Naive thymus-derived CD4-positive, alpha-beta T cell (primary cell): ENCODE measurements at regions not wholly inside any gene's neighbourhood (a gene's known extent, or its start where the extent isn't known, plus 50 kb on each side); places are given as distances from the start of the nearest gene placed in this dataset.

ENCODE experiments used
- ATAC-seq: fragments of 150-1000 bp; cut with Tn5 transposase; 2 replicates; pipeline ENCODE4 v1.10.0; 2021; ENCODE audit warnings: mild to moderate bottlenecking, moderate library complexity
- CTCF ChIA-PET: fragments of 350-600 bp; sonication (Branson Sonifier 250); formaldehyde crosslinking; loops from one replicate; lab custom pipeline; 2021; ENCODE audit warnings: antibody characterized with exemption; lab: Charles Lee
- POLR2A ChIA-PET: fragments of 350-600 bp; sonication (Branson Sonifier 250); formaldehyde crosslinking; loops from one replicate; lab custom pipeline; 2021; ENCODE audit warnings: antibody characterized with exemption, inconsistent platforms; lab: Charles Lee
- DNase-seq, 9 donors: peaks; one replicate each; pipeline versions ENCODE4 v3.0.0 to v3.0.0-alpha.2; 2020 to 2022; ENCODE audit warnings: mixed read lengths in 1 of 9
- H3K27ac ChIP-seq: one replicate; pipeline ENCODE4 v1.7.0; 2013; ENCODE audit warnings: mild to moderate bottlenecking, low read depth, low read length, moderate library complexity
- H3K27me3 ChIP-seq, 2 donors: one replicate each; pipeline ENCODE4 v1.7.0; 2013; ENCODE audit warnings: low read length in 2 of 2, mild to moderate bottlenecking in 2 of 2, moderate library complexity in 2 of 2; ENCODE audit not compliant: control insufficient read depth in 2 of 2, insufficient read depth in 2 of 2
- H3K36me3 ChIP-seq, 3 experiments: 1 replicate in 2 of 3; 2 replicates in 1 of 3; pipeline ENCODE4 v1.7.0; 2013; ENCODE audit warnings: low read length in 3 of 3, mild to moderate bottlenecking in 3 of 3, moderate library complexity in 1 of 3; ENCODE audit not compliant: insufficient read depth in 3 of 3, control insufficient read depth in 2 of 3
- H3K4me1 ChIP-seq, 2 donors: one replicate each; pipeline ENCODE4 v1.7.0; 2013; ENCODE audit warnings: low read length in 2 of 2, mild to moderate bottlenecking in 2 of 2, moderate library complexity in 1 of 2; ENCODE audit not compliant: control insufficient read depth in 2 of 2, insufficient read depth in 2 of 2
- H3K4me3 ChIP-seq: 2 replicates; pipeline ENCODE4 v1.7.0; 2013; ENCODE audit warnings: mild to moderate bottlenecking, low read length
- H3K9me3 ChIP-seq, 3 experiments: 1 replicate in 2 of 3; 2 replicates in 1 of 3; pipeline ENCODE4 v1.7.0; 2013; ENCODE audit warnings: low read length in 3 of 3; ENCODE audit not compliant: control insufficient read depth in 2 of 3
- H3K27ac Mint-ChIP-seq, 9 donors: one replicate each; pipeline ENCODE4 v1.8.0; 2020 to 2022; ENCODE audit warnings: mixed read lengths in 9 of 9, mild to moderate bottlenecking in 8 of 9, moderate library complexity in 5 of 9, inconsistent platforms in 2 of 9
- H3K27me3 Mint-ChIP-seq, 5 donors: one replicate each; pipeline ENCODE4 v1.8.0; 2021 to 2022; ENCODE audit warnings: mixed read lengths in 5 of 5, mild to moderate bottlenecking in 1 of 5
- H3K36me3 Mint-ChIP-seq, 5 donors: one replicate each; pipeline ENCODE4 v1.8.0; 2020 to 2022; ENCODE audit warnings: mixed read lengths in 5 of 5, mild to moderate bottlenecking in 3 of 5, inconsistent platforms in 1 of 5
- H3K4me1 Mint-ChIP-seq, 7 donors: one replicate each; pipeline ENCODE4 v1.8.0; 2020 to 2022; ENCODE audit warnings: mixed read lengths in 7 of 7, mild to moderate bottlenecking in 3 of 7, inconsistent platforms in 1 of 7
- H3K4me3 Mint-ChIP-seq, 10 donors: one replicate each; pipeline ENCODE4 v1.8.0; 2020 to 2022; ENCODE audit warnings: mild to moderate bottlenecking in 10 of 10, mixed read lengths in 10 of 10, moderate library complexity in 6 of 10, inconsistent platforms in 2 of 10
- H3K9me3 Mint-ChIP-seq, 11 donors: one replicate each; pipeline ENCODE4 v1.8.0; 2020 to 2022; ENCODE audit warnings: mixed read lengths in 11 of 11, mild to moderate bottlenecking in 4 of 11, inconsistent platforms in 1 of 11, moderate library complexity in 1 of 11
- intact Hi-C, 2 donors: fragments of 100-400 bp; cut with micrococcal nuclease; formaldehyde crosslinking; loops; one replicate each; pipeline ENCODE4 v1.15.1; 2023

DNA sequence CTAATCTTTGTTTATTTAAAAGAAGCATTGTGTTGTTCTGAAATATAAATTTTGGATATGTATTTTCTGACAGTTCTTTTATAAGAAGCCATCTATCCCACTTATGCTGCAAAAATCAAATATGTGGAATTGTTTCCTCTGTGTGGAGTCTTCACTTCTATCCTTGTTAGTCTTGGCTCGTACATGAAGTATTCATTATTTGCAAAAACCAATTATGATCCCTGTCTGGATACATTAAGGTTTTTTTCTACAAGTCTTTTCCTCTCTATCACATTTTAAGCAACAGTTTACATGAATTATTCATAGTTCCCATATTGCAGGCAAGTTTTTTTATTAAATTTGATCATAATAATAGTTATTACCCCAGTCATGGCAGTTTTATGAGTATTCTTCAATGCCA, 490.8 kb upstream of the GJE1 start:
- Mint-ChIP-seq H3K4me3 (no peak overlapping the region), H3K4me1 (no peaks in the 10 kb centered on the region), H3K27ac (no peak overlapping the region), H3K9me3 (peaks cover 0 to 3% (median 0%) of the 10 kb centered on the region in 11 donors), H3K36me3 (no peaks in the 10 kb centered on the region), H3K27me3 (peaks cover 0 to 4% (median 0%) of the 10 kb centered on the region in 5 donors)
- POLR2A ChIA-PET, result no interaction called here
- ATAC-seq (no peak), DNase-seq (no peak)
- H3K27ac ChIP-seq, result no peak overlapping the region
- no peaks in the 10 kb centered on the region for H3K9me3 ChIP-seq
- CTCF ChIA-PET, result interaction anchor here (0.5 kb wide), 1 partner anchor 1734 kb away, joined by 3 read pairs; no protein-coding TSS in a partner anchor
- no peaks in the 10 kb centered on the region for H3K36me3 ChIP-seq
- no peak overlapping the region for H3K4me3 ChIP-seq
- H3K4me1 ChIP-seq, result no peaks in the 10 kb centered on the region
- H3K27me3 ChIP-seq, result no peaks in the 10 kb centered on the region
- intact Hi-C loops, result loop anchor here in 1 of 2 donors (1.0 kb wide), 1 partner anchor 470 kb away; no protein-coding TSS in a partner anchor

DNA sequence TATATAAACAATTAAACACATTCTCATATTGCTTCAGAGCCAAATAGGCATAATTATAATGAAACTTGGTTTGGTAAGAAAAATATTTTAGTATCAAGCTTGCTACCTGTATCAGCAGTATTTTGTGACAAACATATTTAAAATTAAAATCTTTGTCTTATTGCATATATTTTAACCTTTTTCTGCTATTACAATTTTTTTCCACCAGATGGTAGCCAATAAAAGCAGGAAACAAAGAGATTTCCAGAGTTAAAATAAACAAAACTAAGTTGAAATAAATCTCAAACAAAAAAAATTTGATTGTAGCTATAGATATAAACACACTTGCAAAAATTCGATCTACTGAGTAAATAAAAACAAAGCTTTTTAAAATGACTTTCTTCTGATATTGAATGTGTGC, 491.3 kb upstream of the GJE1 start:
- Histone ChIP-seq H3K4me1 (no peaks in the 10 kb centered on the region), H3K36me3 (no peaks in the 10 kb centered on the region), H3K9me3 (no peaks in the 10 kb centered on the region), H3K4me3 (no peak overlapping the region), H3K27ac (no peak overlapping the region), H3K27me3 (no peaks in the 10 kb centered on the region)
- CTCF ChIA-PET, result interaction anchor here (0.5 kb wide), 1 partner anchor 1733 kb away, joined by 3 read pairs; no protein-coding TSS in a partner anchor
- intact Hi-C loops, result loop anchor here in 1 of 2 donors (1.0 kb wide), 1 partner anchor 471 kb away; no protein-coding TSS in a partner anchor
- ATAC-seq, result no peak
- peaks cover 0 to 3% (median 0%) of the 10 kb centered on the region in 11 donors for H3K9me3 Mint-ChIP-seq
- no peak for DNase-seq
- H3K4me1 Mint-ChIP-seq, result no peaks in the 10 kb centered on the region
- POLR2A ChIA-PET, result no interaction called here
- H3K27me3 Mint-ChIP-seq, result peaks cover 0 to 4% (median 0%) of the 10 kb centered on the region in 5 donors
- no peak overlapping the region for H3K27ac Mint-ChIP-seq
- no peak overlapping the region for H3K4me3 Mint-ChIP-seq
- no peaks in the 10 kb centered on the region for H3K36me3 Mint-ChIP-seq

DNA sequence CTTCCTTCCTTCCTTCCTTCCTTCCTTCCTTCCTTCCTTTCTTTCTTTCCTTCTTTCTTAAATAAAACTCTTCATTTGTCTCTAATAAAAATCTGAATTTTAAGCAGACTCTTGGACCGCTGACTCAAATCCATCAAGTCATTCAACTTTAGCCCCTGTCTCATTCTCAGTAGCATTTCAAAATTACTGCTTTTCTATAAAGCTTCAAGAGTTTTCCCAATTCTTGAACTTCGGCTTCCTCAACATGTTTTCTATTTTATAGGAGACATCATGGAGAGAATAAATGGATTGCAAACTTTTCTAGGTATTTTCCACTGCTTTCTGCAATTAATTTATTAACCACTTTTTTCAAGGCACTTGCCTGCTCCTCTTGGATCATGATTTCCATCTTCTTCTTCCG, 497.1 kb upstream of the GJE1 start:
- peaks cover 0 to 1% (median 0%) of the 10 kb centered on the region in 7 donors for H3K4me1 Mint-ChIP-seq
- no peaks in the 10 kb centered on the region for H3K27me3 ChIP-seq

DNA sequence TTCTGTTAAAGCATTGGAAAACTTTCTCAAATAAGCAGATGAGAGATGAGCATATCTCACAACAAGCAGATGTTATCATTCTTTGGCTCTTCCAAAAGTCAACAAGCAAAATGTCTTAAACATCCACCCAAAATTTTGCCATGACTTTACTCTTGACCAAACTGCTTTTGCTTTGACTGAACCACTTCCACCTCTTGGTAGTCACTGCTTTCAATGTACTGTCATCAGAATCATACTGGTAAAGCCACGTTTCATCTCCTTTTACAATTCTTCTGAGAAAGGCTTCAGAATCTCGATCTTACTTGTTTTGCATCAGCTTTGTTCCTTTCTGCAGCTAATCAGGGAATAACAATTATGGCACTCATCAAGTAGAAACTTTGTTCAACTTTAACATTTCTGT, 498.5 kb upstream of the GJE1 start:
- no peak for ATAC-seq
- no peak overlapping the region for H3K27ac Mint-ChIP-seq
- Histone ChIP-seq H3K27ac (no peak overlapping the region), H3K36me3 (no peaks in the 10 kb centered on the region), H3K4me1 (no peaks in the 10 kb centered on the region), H3K27me3 (no peaks in the 10 kb centered on the region), H3K9me3 (no peaks in the 10 kb centered on the region), H3K4me3 (no peak overlapping the region)
- no peak for DNase-seq
- H3K4me1 Mint-ChIP-seq, result peaks cover 0 to 1% (median 0%) of the 10 kb centered on the region in 7 donors
- no peak overlapping the region for H3K4me3 Mint-ChIP-seq
- no peaks in the 10 kb centered on the region for H3K36me3 Mint-ChIP-seq
- peaks cover 0 to 8% (median 0%) of the 10 kb centered on the region in 5 donors for H3K27me3 Mint-ChIP-seq
- H3K9me3 Mint-ChIP-seq, result peaks cover 0 to 9% (median 0%) of the 10 kb centered on the region in 11 donors
- intact Hi-C loops, result no loop called here
- ChIA-PET POLR2A (no interaction called here), CTCF (no interaction called here)

More for the DNA sequence above, 497.1 kb upstream of the GJE1 start:
- Histone ChIP-seq H3K9me3 (no peaks in the 10 kb centered on the region), H3K36me3 (no peaks in the 10 kb centered on the region), H3K27ac (no peak overlapping the region), H3K4me1 (no peaks in the 10 kb centered on the region), H3K4me3 (no peak overlapping the region)
- H3K27ac Mint-ChIP-seq, result no peak overlapping the region
- H3K9me3 Mint-ChIP-seq, result peaks cover 0 to 6% (median 0%) of the 10 kb centered on the region in 11 donors
- ChIA-PET POLR2A (no interaction called here), CTCF (no interaction called here)
- no peak for DNase-seq
- intact Hi-C loops, result no loop called here
- no peak for ATAC-seq
- H3K36me3 Mint-ChIP-seq, result no peaks in the 10 kb centered on the region
- no peak overlapping the region for H3K4me3 Mint-ChIP-seq
- H3K27me3 Mint-ChIP-seq, result peaks cover 0 to 4% (median 0%) of the 10 kb centered on the region in 5 donors

DNA sequence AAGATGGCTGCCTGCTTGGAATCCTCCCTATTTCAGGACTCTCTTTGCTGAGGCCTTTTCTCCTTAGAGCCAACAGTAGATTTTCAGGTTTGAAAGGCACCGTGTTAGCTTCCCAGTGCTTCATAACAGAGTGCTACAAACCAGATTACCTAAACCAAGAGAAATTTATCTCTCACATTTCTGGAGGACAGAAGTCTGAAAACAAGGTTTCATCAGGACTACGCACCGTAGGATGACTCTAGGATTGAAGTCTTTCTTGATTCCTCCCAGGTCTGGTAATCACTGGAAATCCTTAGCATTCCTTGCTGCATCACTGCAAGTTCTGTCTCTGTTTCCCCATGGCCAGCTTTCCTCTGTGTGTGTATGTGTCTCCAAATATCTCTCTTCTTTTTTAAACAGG, 508.4 kb upstream of the GJE1 start:
- H3K4me1 Mint-ChIP-seq, result no peaks in the 10 kb centered on the region

DNA sequence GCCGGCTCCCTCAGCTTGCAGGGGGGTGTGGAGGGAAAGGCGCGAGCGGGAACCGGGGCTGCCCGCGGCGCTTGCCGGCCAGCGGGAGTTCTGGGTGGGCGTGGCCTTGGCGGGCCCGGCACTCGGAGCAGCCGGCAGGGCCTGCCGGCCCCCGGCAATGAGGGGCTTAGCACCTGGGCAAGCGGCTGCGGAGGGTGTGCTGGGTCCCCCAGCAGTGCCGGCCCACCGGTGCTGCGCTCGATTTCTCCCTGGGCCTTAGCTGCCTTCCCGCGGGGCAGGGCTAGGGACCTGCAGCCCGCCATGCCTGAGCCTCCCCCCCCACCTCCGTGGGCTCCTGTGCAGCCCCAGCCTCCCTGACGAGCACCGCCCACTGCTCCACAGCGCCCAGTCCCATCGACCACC, 514.5 kb upstream of the GJE1 start:
- H3K27me3 Mint-ChIP-seq, result peaks cover 0 to 5% (median 0%) of the 10 kb centered on the region in 5 donors
- H3K9me3 Mint-ChIP-seq, result no peaks in the 10 kb centered on the region
- Histone ChIP-seq H3K27me3 (no peaks in the 10 kb centered on the region), H3K27ac (no peak overlapping the region), H3K4me1 (no peaks in the 10 kb centered on the region), H3K36me3 (no peaks in the 10 kb centered on the region), H3K4me3 (no peak overlapping the region), H3K9me3 (no peaks in the 10 kb centered on the region)
- CTCF ChIA-PET, result no interaction called here
- DNase-seq (no peak), ATAC-seq (no peak)
- intact Hi-C loops, result no loop called here
- POLR2A ChIA-PET, result no interaction called here
- H3K27ac Mint-ChIP-seq, result no peak overlapping the region
- H3K36me3 Mint-ChIP-seq, result no peaks in the 10 kb centered on the region
- H3K4me1 Mint-ChIP-seq, result no peaks in the 10 kb centered on the region
- H3K4me3 Mint-ChIP-seq, result no peak overlapping the region

More for the DNA sequence above, 508.4 kb upstream of the GJE1 start:
- ATAC-seq (no peak), DNase-seq (no peak)
- H3K27me3 ChIP-seq, result no peaks in the 10 kb centered on the region
- no peaks in the 10 kb centered on the region for H3K36me3 Mint-ChIP-seq
- no peaks in the 10 kb centered on the region for H3K4me1 ChIP-seq
- H3K9me3 Mint-ChIP-seq, result peaks cover 0 to 9% (median 0%) of the 10 kb centered on the region in 11 donors
- no peak overlapping the region for H3K4me3 ChIP-seq
- no peaks in the 10 kb centered on the region for H3K36me3 ChIP-seq
- intact Hi-C loops, result no loop called here
- no peak overlapping the region for H3K27ac Mint-ChIP-seq
- peaks cover 0 to 19% (median 0%) of the 10 kb centered on the region in 5 donors for H3K27me3 Mint-ChIP-seq
- POLR2A ChIA-PET, result no interaction called here
- H3K27ac ChIP-seq, result no peak overlapping the region
- CTCF ChIA-PET, result no interaction called here
- no peak overlapping the region for H3K4me3 Mint-ChIP-seq
- H3K9me3 ChIP-seq, result no peaks in the 10 kb centered on the region

DNA sequence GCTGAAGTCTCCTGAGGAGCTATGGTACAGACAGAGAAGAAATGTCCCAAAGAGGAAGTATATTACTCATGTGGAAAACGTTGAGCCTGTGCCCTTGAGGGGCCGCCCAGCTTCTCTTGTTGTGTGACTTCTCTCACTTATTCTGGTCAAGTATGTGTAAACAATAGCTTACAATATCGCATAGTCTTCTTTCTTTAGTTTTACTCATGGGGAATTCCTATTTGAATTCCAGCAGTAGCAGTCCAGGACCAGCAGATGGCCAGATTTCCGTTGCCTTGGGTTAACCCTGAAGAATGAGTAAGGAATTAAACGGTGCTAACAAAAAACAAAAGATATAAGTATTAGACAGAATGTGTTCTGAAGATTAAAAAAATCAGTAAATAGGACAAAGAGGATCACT, 522.0 kb upstream of the GJE1 start:
- intact Hi-C loops, result no loop called here
- ChIA-PET CTCF (no interaction called here), POLR2A (no interaction called here)
- ATAC-seq (no peak), DNase-seq (no peak)
- H3K9me3 Mint-ChIP-seq, result peaks cover 0 to 22% (median 7%) of the 10 kb centered on the region in 11 donors
- H3K36me3 Mint-ChIP-seq, result peaks cover 0 to 3% (median 0%) of the 10 kb centered on the region in 5 donors
- Histone ChIP-seq H3K27ac (no peak overlapping the region), H3K4me3 (no peak overlapping the region), H3K36me3 (no peaks in the 10 kb centered on the region), H3K27me3 (no peaks in the 10 kb centered on the region), H3K4me1 (no peaks in the 10 kb centered on the region), H3K9me3 (no peaks in the 10 kb centered on the region)
- peaks cover 0 to 8% (median 0%) of the 10 kb centered on the region in 5 donors for H3K27me3 Mint-ChIP-seq
- no peak overlapping the region for H3K4me3 Mint-ChIP-seq
- H3K4me1 Mint-ChIP-seq, result no peaks in the 10 kb centered on the region
- no peak overlapping the region for H3K27ac Mint-ChIP-seq
